ENCODE measurements at regions not wholly inside any gene's neighbourhood (a gene's known extent, or its start where the extent isn't known, plus 50 kb on each side); places are given as distances from the start of the nearest gene placed in this dataset.

- 14% methylated on average over 1 of the region's 1 CpG for WGBS (ENCODE audit: insufficient coverage, low coverage, missing lambda C conversion rate)
- H3K4me2 ChIP-seq (ENCODE audit: insufficient read depth, low read length), result no peak overlapping the region
- no peaks in the 10 kb centered on the region for H3K9me3 ChIP-seq (replicated peaks; ENCODE audit: control insufficient read depth, insufficient read depth, low read depth, low read length)
- H3K27me3 ChIP-seq (ENCODE audit: control insufficient read depth in 2 of 2, insufficient read depth in 2 of 2, low read length in 2 of 2), result peaks cover 0 to 6% of the 10 kb centered on the region in 2 experiments; a peak in 1 of 5 replicates
- no peak overlapping the region for H3K4me3 ChIP-seq
- H3K9me1 ChIP-seq (ENCODE audit: control insufficient read depth, insufficient read depth, low read length), result no peaks in the 10 kb centered on the region
- in situ Hi-C loops (cut with MboI) (no loop called here), intact Hi-C loops (cut with micrococcal nuclease) (no loop called here)
- H4K20me1 ChIP-seq (replicated peaks; ENCODE audit: control insufficient read depth, insufficient read depth, low read length), result no peaks in the 10 kb centered on the region
- no peak overlapping the region for H2AFZ ChIP-seq (ENCODE audit: low read depth, low read length)
- ChIA-PET CTCF (ENCODE audit: low intra/inter-chr PET ratio) (no interaction called here), POLR2A (interaction anchor here (0.9 kb wide), 1 partner anchor 13 kb away, joined by 3 read pairs; no protein-coding TSS in a partner anchor)
- H3K4me1 ChIP-seq (replicated peaks in 1 of 2; ENCODE audit: control insufficient read depth in 2 of 2, insufficient read depth in 2 of 2, low read length in 2 of 2), result no peaks in the 10 kb centered on the region
- no peak overlapping the region for H3K9ac ChIP-seq (ENCODE audit: insufficient read depth in 1 of 2, low read depth in 2 of 2, low read length in 2 of 2)
- ATAC-seq, result no peak
- no peak overlapping the region for H3K27ac ChIP-seq (ENCODE audit: extremely low read depth, low read depth, low read length)
- TF ChIP-seq ZNF785 (CRISPR knock-in tag; IDR thresholded peaks at IDR 0.05), result no peak
- TF ChIP-seq, protein P1, sequence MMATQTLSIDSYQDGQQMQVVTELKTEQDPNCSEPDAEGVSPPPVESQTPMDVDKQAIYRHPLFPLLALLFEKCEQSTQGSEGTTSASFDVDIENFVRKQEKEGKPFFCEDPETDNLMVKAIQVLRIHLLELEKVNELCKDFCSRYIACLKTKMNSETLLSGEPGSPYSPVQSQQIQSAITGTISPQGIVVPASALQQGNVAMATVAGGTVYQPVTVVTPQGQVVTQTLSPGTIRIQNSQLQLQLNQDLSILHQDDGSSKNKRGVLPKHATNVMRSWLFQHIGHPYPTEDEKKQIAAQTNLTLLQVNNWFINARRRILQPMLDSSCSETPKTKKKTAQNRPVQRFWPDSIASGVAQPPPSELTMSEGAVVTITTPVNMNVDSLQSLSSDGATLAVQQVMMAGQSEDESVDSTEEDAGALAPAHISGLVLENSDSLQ (IDR thresholded peaks at IDR 0.05), result no peak
- no peak for TF ChIP-seq SNRNP70 (optimal IDR thresholded peaks at IDR 0.05; ENCODE audit: low read depth, low read length)
- no peak for TF ChIP-seq MCM2 (IDR thresholded peaks at IDR 0.05; ENCODE audit: low read depth)
- DNase-seq (ENCODE audit: extremely low read depth in 1 of 4, low spot score in 3 of 4), result no peak
- H3K36me3 ChIP-seq (ENCODE audit: control insufficient read depth, insufficient read depth, low read length), result no peaks in the 10 kb centered on the region
- H3K79me2 ChIP-seq (ENCODE audit: control insufficient read depth, insufficient read depth, low read length), result no peaks in the 10 kb centered on the region
- FAIRE-seq, result no peak
- BruUV-seq (replicated peaks), result no TSS peak
Observed at GRCh38 chr3:73120710-73121109, 59.3 kb downstream of the EBLN2 start.

DNA sequence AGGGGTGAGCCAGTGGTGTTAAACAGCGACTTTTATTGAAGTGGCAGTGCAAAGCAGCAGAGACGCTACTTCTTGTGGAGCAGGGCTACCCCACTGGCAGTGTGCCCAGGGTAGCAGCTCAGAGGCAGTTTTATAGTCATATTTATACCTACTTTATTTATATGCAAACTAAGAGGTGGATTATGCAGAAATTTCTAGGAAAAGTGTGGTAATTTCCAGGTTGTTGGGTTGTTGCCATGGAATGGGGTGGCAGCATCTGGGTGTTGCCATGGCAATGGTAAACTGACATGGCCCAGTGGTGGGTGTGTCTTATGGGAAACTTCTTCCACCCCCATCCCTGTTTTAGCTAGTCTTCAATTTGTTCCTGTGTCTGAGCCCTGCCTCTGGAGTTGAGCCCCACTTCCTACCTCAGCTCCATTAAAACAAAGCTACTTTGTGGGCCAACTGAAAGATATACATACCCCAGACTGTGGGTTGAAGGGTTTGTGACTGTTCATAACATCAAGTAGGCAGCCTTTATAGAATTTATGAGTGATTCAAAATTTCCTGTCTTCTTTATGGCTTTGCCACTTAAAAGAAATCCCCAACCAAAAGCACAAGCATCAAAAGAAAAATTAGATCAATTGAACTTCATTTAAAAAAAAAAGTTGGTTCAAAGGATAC is 60.3 kb downstream of the EBLN2 start:
- Histone ChIP-seq H3K9ac (ENCODE audit: insufficient read depth in 1 of 2, low read depth in 2 of 2, low read length in 2 of 2) (no peak overlapping the region), H3K4me2 (ENCODE audit: insufficient read depth, low read length) (no peak overlapping the region), H3K9me3 (replicated peaks; ENCODE audit: control insufficient read depth, insufficient read depth, low read depth, low read length) (no peaks in the 10 kb centered on the region), H3K36me3 (ENCODE audit: control insufficient read depth, insufficient read depth, low read length) (no peaks in the 10 kb centered on the region), H3K79me2 (ENCODE audit: control insufficient read depth, insufficient read depth, low read length) (no peaks in the 10 kb centered on the region), H4K20me1 (replicated peaks; ENCODE audit: control insufficient read depth, insufficient read depth, low read length) (no peaks in the 10 kb centered on the region), H3K27ac (ENCODE audit: extremely low read depth, low read depth, low read length) (no peak overlapping the region), H2AFZ (ENCODE audit: low read depth, low read length) (no peak overlapping the region), H3K9me1 (ENCODE audit: control insufficient read depth, insufficient read depth, low read length) (no peaks in the 10 kb centered on the region), H3K4me3 (no peak overlapping the region), H3K4me1 (replicated peaks in 1 of 2; ENCODE audit: control insufficient read depth in 2 of 2, insufficient read depth in 2 of 2, low read length in 2 of 2) (no peaks in the 10 kb centered on the region), H3K27me3 (ENCODE audit: control insufficient read depth in 2 of 2, insufficient read depth in 2 of 2, low read length in 2 of 2) (peaks cover 0 to 5% of the 10 kb centered on the region in 2 experiments; a peak in 1 of 5 replicates)
- TF ChIP-seq TEAD2 (tag; IDR thresholded peaks at IDR 0.05), result no peak
- TF ChIP-seq RFX1 (IDR thresholded peaks at IDR 0.05), result peak; percentile 53
- TF ChIP-seq, protein P2, sequence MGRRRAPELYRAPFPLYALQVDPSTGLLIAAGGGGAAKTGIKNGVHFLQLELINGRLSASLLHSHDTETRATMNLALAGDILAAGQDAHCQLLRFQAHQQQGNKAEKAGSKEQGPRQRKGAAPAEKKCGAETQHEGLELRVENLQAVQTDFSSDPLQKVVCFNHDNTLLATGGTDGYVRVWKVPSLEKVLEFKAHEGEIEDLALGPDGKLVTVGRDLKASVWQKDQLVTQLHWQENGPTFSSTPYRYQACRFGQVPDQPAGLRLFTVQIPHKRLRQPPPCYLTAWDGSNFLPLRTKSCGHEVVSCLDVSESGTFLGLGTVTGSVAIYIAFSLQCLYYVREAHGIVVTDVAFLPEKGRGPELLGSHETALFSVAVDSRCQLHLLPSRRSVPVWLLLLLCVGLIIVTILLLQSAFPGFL (CRISPR knock-in tag; IDR thresholded peaks at IDR 0.05), result no peak
- no peak for TF ChIP-seq SAFB (IDR thresholded peaks at IDR 0.05; ENCODE audit: borderline replicate concordance, low read depth, low read length)
- no peak for TF ChIP-seq ZNF324 (CRISPR knock-in tag; IDR thresholded peaks at IDR 0.05)
- no peak for TF ChIP-seq ZZZ3 (IDR thresholded peaks at IDR 0.05)
- ChIA-PET POLR2A (no interaction called here), CTCF (ENCODE audit: low intra/inter-chr PET ratio) (no interaction called here)
- no peak for DNase-seq (ENCODE audit: extremely low read depth in 1 of 4, low spot score in 3 of 4)
- intact Hi-C loops (cut with micrococcal nuclease) (no loop called here), in situ Hi-C loops (cut with MboI) (no loop called here)
- BruUV-seq (replicated peaks), result no TSS peak
- FAIRE-seq, result no peak
- ATAC-seq, result no peak
- 0% methylated on average over 2 of the region's 2 CpGs for WGBS (ENCODE audit: insufficient coverage, low coverage, missing lambda C conversion rate)

Data from K562 (cell line).